HG02840 (cell line): ENCODE measurements at regions not wholly inside any gene's neighbourhood (a gene's known extent, or its start where the extent isn't known, plus 50 kb on each side); places are given as distances from the start of the nearest gene placed in this dataset.
A peak's percentile ranks its signal among the peaks of the same experiment; 100 is the strongest.

Experiments
- ATAC-seq: cut with Tn5 transposase; IDR thresholded peaks from one replicate; pipeline ENCODE4 v1.9.1; 2021; ENCODE audit warnings: mild to moderate bottlenecking, moderate library complexity, moderate number of reproducible peaks; ENCODE audit not compliant: unreplicated experiment, low FRiP score

DNA sequence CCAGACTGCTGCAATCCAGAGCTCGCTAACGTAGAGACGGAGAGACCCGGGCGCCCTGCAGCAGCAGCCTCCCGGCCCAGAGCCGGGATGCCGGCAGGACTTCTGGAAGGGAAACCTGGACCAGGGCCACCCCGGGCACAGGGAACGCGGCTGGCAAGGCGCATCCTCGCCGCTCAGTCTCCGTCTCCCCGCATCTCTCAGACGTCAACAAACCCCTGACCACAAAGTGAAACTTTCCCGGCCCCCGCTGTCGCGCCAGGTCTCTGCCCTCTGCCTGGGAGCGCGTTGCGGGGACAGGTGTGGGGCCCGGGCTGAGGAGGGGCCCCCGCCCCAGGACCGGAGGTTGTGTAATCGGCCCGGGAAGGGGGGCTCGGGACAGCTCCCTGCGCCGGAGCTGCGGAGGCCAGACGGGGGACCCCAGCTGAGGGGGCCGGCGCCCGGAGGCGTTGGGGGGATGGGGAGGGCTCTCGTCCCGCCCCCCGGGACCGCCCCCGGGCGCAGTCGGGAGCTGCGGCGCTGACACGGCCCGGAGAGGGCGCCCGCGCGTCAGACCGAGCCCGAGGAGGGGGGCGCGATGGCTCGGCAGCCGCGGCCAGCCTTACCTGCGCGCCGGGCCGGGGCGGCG, 116.6 kb upstream of the HIVEP3 start:
- peak; percentile 65 for ATAC-seq

DNA sequence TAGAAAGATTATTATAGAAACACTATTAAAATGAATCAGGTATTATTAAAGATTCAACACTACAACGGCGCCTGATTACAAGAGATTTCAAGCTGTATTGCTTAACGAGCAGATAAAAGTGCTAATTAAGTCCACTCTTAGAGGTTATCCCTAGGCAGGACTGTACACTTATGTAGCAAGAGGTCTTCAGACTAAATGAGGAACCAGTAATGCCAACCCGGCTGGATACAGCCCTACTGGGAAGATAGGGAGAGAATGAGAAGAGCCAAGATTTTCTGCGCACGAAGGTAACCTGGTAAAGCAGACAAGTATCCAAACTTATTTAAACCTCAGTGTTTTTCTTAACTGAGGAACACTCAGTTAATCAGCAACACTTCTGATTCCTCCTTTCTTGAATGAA, 115.7 kb upstream of the HIVEP3 start:
- no peak for ATAC-seq

DNA sequence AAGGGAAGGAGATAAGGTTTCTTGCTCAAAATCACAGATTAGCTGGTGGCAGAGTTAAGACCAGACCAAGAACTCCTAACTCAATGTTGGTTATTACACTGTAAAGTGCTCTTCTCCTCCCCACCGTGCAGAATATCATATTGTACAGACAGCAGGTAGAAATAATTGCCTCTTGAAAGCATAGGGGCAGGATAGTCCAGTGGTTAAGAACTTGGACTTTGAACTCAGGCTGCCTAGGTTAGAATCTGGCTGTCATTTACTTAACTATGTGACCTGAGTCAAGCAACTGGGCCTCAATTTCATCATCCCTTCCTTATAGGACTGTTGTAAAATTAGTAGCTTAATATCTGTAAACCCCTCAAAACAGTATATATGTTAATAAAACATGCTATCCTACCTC, 114.9 kb upstream of the HIVEP3 start:
- ATAC-seq: no peak

DNA sequence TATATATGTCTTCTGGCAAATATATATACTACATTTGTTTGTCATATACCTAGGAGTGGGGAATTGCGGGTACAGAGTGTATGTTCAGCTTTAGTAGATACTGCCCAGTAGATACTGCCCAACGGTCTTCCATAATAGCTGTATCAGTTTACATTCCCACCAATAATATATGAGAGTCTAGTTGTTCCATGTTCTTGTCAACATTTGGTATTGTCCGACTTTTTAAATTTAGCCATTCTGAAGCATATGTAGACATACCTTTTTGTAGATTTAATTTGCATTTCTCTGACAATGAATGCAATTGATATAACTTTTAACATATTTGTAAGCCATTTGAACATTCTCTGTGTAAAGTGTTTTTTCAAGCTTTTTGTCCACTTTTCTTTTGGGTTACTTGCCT, 99.0 kb upstream of the HIVEP3 start:
- ATAC-seq: no peak

- no peak for ATAC-seq
These were observed 98.5 kb upstream of the HIVEP3 start for GRCh38 chr1:42017259-42017658.

DNA sequence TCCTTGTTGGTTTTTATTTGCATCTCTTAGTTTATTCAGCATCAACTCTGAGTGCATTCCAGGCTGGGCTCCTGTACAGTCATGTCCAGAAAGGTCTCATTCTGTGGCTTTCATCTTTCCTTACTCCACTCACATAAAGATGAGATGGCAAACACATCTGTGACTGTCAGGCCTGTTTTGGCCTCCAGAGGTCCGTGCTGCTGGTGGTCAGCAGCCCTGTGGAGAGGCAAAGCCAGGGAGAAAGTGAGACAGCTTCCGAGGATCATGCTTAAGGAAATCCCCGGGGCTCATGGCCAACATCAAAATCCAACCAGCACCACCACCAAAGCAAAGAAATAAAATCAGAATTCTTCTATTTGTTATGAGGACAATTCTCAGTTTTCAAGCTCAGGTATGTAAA, 96.1 kb upstream of the HIVEP3 start:
- no peak for ATAC-seq

DNA sequence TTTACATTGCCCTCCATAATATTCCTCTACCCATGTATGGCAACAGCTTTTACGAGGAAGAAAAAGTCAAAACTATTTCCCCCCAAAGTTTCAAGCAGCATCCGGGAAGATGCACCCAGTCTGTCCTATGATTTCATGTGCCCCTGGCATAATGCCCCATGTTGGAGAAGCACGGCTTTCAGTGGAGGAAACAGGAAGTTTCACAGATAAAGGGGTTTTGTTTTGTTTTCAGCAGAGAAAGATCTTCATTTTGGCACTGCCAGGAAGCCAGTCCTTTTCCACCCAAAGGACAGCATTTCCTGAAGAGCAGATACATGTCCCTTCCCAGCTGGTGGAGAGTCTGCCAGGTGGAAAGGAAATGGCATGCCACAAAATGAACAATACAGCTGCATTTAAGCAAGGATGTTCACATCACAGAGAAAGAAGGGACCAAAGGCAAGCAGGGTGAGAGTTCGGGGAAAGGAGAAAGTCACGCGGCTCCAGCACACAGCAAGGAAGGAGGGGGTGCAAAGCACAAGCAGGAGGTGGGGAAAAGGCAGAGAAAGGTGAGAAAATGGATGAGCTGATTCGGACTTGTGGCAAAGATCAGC, 95.3 kb upstream of the HIVEP3 start:
- ATAC-seq: no peak

DNA sequence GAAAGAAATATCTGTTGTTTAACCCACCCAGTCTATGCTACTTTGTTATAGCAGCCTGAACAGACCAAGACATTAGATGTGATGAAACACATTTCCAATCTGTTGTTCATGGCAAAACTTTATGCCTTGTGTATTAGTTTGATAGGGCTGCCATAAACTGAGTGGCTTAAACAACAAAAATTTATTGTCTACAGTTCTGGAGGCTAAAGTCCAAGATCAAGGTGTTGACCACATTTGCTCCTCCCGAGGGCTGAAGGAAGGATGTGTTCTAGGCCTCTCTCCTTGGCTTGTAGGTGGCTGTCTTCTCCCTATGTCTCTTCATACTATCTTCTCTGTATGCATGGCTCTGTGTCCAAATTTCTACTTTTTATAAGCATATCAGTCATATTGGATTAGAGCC, 94.1 kb upstream of the HIVEP3 start:
- no peak for ATAC-seq

GRCh38 chr1:42010381-42010780, 91.7 kb upstream of the HIVEP3 start:
- ATAC-seq: no peak

- ATAC-seq: no peak
These were observed 89.5 kb upstream of the HIVEP3 start for GRCh38 chr1:42008264-42008663.

GRCh38 chr1:42006836-42007235, 88.1 kb upstream of the HIVEP3 start:
- ATAC-seq: no peak

DNA sequence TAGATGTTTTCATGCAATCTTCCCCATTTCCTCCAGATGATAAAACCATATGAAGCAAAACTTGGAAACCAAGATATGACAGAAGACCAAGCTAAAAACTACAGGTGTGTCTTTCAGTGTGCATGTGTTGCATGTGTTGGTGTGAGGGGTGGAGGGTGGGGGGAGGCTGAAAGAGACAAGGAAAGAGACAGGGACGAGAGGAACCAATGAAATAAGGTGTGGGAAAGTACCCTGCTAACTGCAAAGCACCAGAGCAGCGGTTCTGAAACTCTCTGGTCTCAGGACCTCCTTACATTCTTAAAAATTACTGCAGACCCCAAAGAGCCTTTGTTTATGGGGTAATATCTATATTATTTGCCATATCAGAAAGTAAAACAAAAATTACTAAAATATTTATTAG, 87.4 kb upstream of the HIVEP3 start:
- no peak for ATAC-seq

DNA sequence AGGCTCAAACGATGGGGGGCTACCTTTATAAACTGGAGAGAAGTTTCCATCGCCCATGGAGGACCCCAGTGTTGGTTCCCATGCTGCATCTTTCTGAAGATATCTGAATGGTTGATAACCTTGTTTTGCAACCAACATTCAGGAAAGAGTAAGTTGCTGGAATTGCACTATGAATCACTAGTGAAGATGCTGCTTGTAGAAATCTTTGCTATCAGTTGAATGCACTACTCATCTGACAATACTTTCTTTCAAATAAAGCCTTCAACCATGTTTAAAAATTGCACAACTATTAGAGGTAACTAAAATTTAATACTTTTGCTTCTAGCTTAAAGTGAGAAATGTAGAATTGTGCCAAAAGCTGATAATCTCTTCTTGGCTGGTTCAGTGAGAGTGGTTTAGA, 86.8 kb upstream of the HIVEP3 start:
- ATAC-seq: no peak

GRCh38 chr1:42004860-42005259, 86.1 kb upstream of the HIVEP3 start:
- ATAC-seq: no peak

DNA sequence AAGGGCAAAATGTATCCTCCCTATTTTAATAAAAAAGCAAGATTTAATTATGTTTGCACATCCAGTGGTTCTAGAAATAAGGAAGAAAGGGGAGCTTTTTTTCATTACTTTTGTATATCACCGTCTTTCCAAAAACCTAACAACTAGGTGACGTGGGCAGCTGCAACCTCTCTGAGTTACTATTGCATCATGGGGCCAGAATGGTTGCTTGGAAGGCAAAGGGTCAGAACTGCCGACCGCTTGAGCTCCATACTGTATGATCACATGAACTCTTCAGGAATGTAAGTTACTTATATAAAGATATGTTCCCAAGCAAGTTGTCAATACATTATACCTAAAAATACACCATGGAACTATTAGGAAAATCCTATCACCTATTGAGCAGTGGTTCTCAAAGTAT, 85.6 kb upstream of the HIVEP3 start:
- no peak for ATAC-seq

GRCh38 chr1:42003433-42003832, 84.7 kb upstream of the HIVEP3 start:
- no peak for ATAC-seq

GRCh38 chr1:42002220-42002619, 83.5 kb upstream of the HIVEP3 start:
- ATAC-seq: no peak

- no peak for ATAC-seq
These were observed 82.0 kb upstream of the HIVEP3 start for GRCh38 chr1:42000766-42001165.

DNA sequence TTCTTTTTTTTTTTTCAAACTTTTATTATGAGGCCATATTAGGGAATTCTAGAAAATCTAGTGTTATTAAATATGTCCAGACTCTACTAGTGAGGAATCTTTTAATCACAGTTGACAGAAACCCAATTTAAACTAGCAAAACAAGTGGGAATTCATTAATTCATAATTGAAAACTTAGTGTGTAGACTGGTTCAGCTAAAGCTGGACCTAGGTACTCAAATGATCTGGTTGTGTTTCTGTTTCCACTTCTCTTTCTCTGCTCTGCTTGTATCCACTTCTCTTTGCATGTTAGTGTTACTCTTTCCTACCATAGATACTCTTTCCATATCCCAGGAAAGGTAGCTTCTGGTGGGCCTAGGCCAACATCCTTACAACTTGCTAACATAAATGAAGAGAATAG, 81.2 kb upstream of the HIVEP3 start:
- no peak for ATAC-seq

DNA sequence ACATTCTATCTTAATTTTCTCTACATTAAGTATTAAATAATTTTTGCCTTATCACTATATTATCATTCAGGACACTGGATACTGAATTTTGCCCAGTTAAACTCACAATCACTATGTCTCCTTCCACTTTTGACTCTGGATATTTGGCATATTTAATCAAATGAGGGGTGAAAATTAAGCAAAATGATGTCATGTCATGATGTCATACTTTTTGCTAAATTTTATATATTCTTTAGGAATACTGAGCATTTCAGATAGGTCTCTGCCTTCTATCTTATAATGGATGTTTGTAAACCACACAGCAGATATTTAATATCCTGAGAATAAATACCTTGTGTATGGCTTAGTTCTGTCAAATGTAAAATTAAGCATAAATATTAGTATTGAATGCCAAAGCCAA, 79.5 kb upstream of the HIVEP3 start:
- no peak for ATAC-seq

DNA sequence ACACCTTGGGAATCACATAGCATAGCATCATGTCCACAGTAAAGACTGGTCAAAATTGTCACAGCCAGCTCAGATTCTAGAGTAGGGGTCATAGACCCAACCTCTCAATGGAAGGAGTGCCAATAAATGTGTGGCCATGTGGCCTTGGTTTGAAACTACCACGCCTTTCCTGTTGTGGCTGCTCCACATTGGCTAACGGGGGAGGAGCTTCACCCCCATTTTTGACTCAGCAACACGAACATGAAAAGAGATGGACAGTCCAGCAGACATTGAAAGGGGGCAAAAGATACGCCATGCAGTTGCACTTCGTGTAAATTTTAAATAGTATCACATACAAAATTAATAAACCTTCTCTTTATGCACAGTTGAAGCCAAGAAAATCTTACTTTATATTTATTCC, 78.4 kb upstream of the HIVEP3 start:
- ATAC-seq: no peak

DNA sequence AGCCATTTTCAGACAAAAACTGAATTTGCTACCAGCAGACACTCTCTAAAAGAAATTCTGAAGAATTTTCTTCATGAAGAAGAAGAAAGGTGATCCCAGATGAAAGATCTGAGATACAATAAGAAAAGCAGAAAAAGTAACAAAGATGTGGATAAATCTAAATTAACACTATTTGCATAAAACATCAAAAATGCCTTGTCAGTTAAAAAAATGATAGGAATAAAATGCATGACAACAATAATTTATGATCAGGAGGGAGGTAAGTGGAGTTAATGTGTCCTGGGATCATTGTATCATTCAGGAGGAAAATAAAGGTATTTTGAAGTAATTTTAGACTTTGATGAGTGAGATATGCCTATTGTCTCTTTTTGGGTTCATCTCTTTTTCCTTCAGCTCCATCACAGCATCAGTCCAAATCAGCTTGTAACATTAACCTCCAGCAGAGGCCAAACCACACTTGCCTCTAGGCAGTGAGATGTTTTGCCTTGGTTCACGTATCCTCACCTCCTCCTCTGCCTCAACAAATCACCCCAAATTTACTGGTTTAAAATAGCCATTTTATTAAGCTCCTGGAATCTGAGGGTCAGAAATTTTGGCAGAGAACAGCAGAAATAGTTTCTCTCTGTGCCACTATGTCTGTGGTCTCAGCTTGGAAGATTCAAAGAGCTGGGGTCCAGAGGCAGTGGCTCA, 76.9 kb upstream of the HIVEP3 start:
- ATAC-seq: no peak
